ENCODE measurements at regions not wholly inside any gene's neighbourhood (a gene's known extent, or its start where the extent isn't known, plus 50 kb on each side); places are given as distances from the start of the nearest gene placed in this dataset.

GRCh38 chr16:51907680-51908079 is 639.3 kb downstream of the TOX3 start:
- H3K27me3 ChIP-seq (ENCODE audit: control insufficient read depth, insufficient read depth, low read length), result no peaks in the 10 kb centered on the region
- H2BK120ac ChIP-seq (ENCODE audit: low read depth, low read length), result no peak overlapping the region
- no peaks in the 10 kb centered on the region for H3K79me1 ChIP-seq (ENCODE audit: low read depth in 1 of 2, low read length in 2 of 2)
- no peak overlapping the region for H3K18ac ChIP-seq (ENCODE audit: low read depth, low read length)
- no peak overlapping the region for H4K91ac ChIP-seq (ENCODE audit: insufficient read depth, low read depth, low read length)
- no peak overlapping the region for H2AK5ac ChIP-seq (ENCODE audit: low read depth, low read length)
- no peak overlapping the region for H3K4me3 ChIP-seq (ENCODE audit: insufficient read depth, low read depth, low read length)
- no peaks in the 10 kb centered on the region for H4K20me1 ChIP-seq (ENCODE audit: insufficient read depth, low read length)
- H3K27ac ChIP-seq (ENCODE audit: insufficient read depth, low read length), result no peak overlapping the region
- no peaks in the 10 kb centered on the region for H3K9me1 ChIP-seq (ENCODE audit: insufficient read depth, low read length)
- no peak overlapping the region for H3K4me2 ChIP-seq (ENCODE audit: low read depth, low read length)
- H3K36me3 ChIP-seq (ENCODE audit: control insufficient read depth, insufficient read depth, low read length), result no peaks in the 10 kb centered on the region
- no peak overlapping the region for H2BK5ac ChIP-seq (ENCODE audit: low read depth, low read length, poor library complexity, severe bottlenecking)
- in situ Hi-C loops (cut with MboI; ENCODE audit: low sequenced_read_pairs), result no loop called here
- ATAC-seq (ENCODE audit: low read depth) (no peak), DNase-seq (peak; percentile 8)
- dilution Hi-C loops (cut with HindIII; ENCODE audit: low sequenced_read_pairs, unreplicated experiment), result no loop called here
- no peak overlapping the region for H3K56ac ChIP-seq (ENCODE audit: extremely low read depth, insufficient read depth, low read length)
- no peak overlapping the region for H2AK9ac ChIP-seq (replicated peaks; ENCODE audit: low read depth, low read length, poor library complexity)
- no TSS peak for BruUV-seq (replicated peaks)
- no peak for TF ChIP-seq CEBPB (IDR thresholded peaks at IDR 0.05; ENCODE audit: low read depth, low read length)
- H3K23ac ChIP-seq (ENCODE audit: low read depth, low read length), result no peak overlapping the region
- no peak overlapping the region for H4K8ac ChIP-seq (ENCODE audit: low read depth in 2 of 2, low read length in 2 of 2)
- H2BK15ac ChIP-seq (ENCODE audit: low read depth, low read length), result no peak overlapping the region
- H2AFZ ChIP-seq (replicated peaks; ENCODE audit: low read length, poor library complexity), result no peak overlapping the region
- H3K4me1 ChIP-seq (ENCODE audit: control insufficient read depth, insufficient read depth, low read length), result no peaks in the 10 kb centered on the region
- no peak overlapping the region for H3K9ac ChIP-seq (ENCODE audit: low read depth, low read length)
- H2BK20ac ChIP-seq (ENCODE audit: low read depth, low read length), result no peak overlapping the region
- H3K9me3 ChIP-seq (ENCODE audit: control insufficient read depth, insufficient read depth, low read length), result no peaks in the 10 kb centered on the region
- H3K14ac ChIP-seq (replicated peaks; ENCODE audit: low read depth, low read length), result no peak overlapping the region
- CTCF ChIA-PET, result interaction anchor here (0.8 kb wide), 1 partner anchor 443 kb away, joined by 4 read pairs; no protein-coding TSS in a partner anchor
- POLR2A ChIA-PET (ENCODE audit: unreplicated experiment), result no interaction called here
- intact Hi-C loops (cut with micrococcal nuclease), result loop anchor here (5.0 kb wide), 1 partner anchor 50 kb away; no protein-coding TSS in a partner anchor
- H4K5ac ChIP-seq (ENCODE audit: low read depth, low read length), result no peak overlapping the region
- H3K4ac ChIP-seq (ENCODE audit: low read depth, low read length), result no peak overlapping the region

Measured in IMR-90 (cell line).